Cardiac fibroblast (primary cell): ENCODE measurements at regions not wholly inside any gene's neighbourhood (a gene's known extent, or its start where the extent isn't known, plus 50 kb on each side); places are given as distances from the start of the nearest gene placed in this dataset.
"Not testable (repeated sequence)": the region's sequence is repeated elsewhere in the genome, so short reads cannot be mapped to it uniquely, and the experiment has no call there.

Experiments
- DNase-seq, 2 donors: peaks; one replicate each; pipeline versions ENCODE4 v3.0.0 to v3.0.0-alpha.2; 2010; ENCODE audit warnings: low read depth in 2 of 2
- H3K4me3 ChIP-seq, 2 donors: replicated peaks in 1 of 2; 1 replicate in 1 of 2; 2 replicates in 1 of 2; pipeline ENCODE4 v1.5.1; 2011; ENCODE audit warnings: low read depth in 2 of 2, low read length in 2 of 2, mild to moderate bottlenecking in 2 of 2, moderate library complexity in 1 of 2
- TF ChIP-seq, protein P1 (sequence below): IDR thresholded peaks from one replicate; pipeline ENCODE4 v1.5.1; 2011; ENCODE audit warnings: low read depth, mild to moderate bottlenecking, low read length, inconsistent platforms

DNA sequence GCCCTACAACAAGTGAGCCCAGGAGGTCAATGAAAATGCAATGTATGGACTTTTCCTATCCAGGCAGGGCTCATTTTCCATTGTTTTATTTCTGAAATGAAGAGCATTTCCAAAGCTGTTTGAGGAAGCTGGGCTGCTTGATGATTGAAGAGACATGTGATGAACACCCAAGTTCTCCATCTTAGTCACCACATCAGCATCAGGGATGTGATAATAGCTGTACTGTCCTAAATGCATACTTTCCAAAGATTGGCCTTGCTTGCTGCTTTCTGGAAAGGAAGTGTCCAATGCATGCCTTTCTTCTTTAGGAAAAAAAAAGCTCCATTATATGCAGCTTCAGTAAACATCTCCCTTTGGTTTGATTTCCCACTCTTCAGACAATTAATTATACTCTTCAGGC, 425.9 kb upstream of the RUNX1 start:
- TF ChIP-seq, protein P1, sequence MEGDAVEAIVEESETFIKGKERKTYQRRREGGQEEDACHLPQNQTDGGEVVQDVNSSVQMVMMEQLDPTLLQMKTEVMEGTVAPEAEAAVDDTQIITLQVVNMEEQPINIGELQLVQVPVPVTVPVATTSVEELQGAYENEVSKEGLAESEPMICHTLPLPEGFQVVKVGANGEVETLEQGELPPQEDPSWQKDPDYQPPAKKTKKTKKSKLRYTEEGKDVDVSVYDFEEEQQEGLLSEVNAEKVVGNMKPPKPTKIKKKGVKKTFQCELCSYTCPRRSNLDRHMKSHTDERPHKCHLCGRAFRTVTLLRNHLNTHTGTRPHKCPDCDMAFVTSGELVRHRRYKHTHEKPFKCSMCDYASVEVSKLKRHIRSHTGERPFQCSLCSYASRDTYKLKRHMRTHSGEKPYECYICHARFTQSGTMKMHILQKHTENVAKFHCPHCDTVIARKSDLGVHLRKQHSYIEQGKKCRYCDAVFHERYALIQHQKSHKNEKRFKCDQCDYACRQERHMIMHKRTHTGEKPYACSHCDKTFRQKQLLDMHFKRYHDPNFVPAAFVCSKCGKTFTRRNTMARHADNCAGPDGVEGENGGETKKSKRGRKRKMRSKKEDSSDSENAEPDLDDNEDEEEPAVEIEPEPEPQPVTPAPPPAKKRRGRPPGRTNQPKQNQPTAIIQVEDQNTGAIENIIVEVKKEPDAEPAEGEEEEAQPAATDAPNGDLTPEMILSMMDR = no peak
- H3K4me3 ChIP-seq = no peak overlapping the region
- DNase-seq = peak; percentile 60 to 66

DNA sequence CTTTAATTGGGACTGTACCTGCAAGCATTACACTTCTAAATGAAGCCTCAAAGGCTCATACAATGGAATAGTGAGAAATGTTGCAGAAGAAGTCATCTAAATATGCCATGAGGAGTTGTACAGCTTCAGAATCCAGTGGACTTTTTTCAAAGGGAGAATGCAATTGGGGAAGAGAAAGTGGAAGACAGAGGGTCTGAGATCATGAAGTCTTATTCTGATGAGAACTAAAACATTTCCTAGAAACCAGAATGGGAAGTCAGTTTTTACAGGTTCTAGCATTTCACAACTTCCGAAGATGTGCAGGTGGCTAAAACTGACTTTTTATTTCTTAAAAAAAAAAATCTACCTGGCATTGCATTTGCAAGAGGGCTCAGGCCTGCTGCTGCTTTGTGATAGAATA, 424.4 kb upstream of the RUNX1 start:
- TF ChIP-seq, protein P1 = no peak
- no peak overlapping the region for H3K4me3 ChIP-seq
- no peak for DNase-seq

DNA sequence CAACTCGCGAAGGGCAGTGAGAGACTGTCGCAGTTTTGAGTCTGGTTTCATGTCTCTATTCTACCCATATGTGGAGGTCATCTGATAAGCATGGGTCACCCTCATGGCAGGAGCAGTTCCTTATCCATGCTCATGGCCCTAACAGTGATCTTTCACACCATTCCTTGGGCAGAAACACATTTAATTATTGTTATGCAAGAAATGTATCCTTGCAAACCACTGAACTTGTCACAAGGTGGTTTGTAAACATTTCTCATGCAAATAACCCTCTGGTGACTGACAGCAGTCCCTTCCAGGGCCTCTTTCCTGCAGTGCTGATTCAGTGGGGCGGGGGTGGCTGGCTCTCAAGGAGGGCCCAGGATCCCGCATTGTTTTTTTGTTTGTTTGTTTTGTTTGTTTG, 421.4 kb upstream of the RUNX1 start:
- TF ChIP-seq, protein P1 = no peak

DNA sequence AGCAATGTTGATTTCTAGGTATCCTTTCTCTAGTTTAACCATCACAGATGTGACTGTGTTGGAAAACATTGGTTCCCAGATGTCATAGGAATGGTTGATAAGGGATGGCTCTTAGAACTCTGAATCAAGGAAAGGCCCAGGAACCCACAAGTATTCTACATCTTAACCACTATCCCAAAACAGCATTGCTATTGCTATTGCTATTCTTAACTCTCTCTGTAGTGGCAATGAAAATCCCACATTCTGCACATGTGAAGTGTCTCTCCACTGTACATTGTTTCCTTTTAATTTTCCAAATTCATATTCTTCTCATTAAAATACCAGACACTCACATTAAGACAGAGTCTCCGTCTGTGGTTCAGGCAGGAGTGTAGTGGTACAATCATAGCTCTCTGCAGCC, 420.4 kb upstream of the RUNX1 start:
- DNase-seq = no peak
- no peak overlapping the region for H3K4me3 ChIP-seq
- TF ChIP-seq, protein P1 = no peak

More for the DNA sequence above, 421.4 kb upstream of the RUNX1 start:
- H3K4me3 ChIP-seq = no peak overlapping the region
- no peak for DNase-seq

DNA sequence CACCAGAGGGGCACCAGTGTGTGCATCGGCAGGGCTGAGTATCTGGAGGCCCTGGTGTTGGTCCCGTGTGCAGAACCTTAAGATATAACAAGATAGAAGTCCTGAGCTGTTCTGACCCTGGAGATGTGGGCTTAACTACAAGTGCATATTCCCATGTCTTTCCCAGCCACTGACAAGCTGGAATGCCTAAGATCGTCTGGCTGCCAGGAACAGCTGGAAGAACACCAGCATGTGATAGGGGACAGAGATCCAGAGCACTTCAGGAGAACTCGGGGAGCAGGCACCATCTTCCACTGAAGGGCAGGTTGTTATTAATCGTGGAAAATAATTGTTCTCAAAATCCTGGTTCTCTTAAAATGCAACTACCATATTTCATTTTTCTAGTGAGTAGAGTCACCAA, 419.9 kb upstream of the RUNX1 start:
- no peak overlapping the region for H3K4me3 ChIP-seq
- DNase-seq = no peak
- TF ChIP-seq, protein P1 = no peak

DNA sequence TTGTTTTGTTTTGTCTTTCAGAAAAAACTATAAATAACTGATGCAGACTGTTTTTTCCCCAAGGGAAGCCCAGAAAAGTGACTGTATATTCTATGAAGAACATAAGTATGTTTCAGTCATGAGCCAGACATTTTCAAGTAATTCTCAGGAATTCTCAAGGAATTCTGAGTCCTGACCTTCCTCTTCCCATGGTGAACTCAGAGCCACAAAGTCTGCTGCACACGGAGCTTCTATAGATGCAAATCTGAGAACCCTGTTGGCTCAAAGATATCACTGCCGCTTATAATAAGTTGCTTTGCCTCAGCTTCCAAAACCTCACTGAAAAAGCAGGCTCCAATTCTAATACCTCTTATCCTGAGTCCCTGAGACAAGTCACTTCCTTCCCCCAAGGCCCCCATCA, 418.5 kb upstream of the RUNX1 start:
- no peak overlapping the region for H3K4me3 ChIP-seq
- TF ChIP-seq, protein P1 = no peak
- no peak for DNase-seq

DNA sequence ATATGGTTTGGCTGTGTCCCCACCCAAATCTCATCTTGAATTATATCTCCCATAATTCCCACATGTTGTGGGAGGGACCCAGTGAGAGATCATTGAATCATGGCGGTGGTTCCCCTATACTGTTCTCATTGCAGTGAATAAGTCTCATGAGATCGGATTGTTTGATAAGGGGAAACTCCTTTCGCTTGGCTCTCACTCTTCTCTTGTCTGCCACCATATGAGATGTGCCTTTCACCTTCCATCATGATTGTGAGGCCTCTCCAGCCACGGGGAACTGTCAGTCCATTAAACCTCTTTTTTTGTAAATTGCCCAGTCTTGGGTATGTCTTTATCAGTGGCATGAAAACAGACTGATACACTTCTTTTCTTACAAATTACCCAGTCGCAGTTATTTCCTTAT, 417.6 kb upstream of the RUNX1 start:
- not testable (repeated sequence) for DNase-seq

More for the DNA sequence above, 417.6 kb upstream of the RUNX1 start:
- not testable (repeated sequence) for H3K4me3 ChIP-seq
